ENCODE measurements at regions not wholly inside any gene's neighbourhood (a gene's known extent, or its start where the extent isn't known, plus 50 kb on each side); places are given as distances from the start of the nearest gene placed in this dataset.

DNA sequence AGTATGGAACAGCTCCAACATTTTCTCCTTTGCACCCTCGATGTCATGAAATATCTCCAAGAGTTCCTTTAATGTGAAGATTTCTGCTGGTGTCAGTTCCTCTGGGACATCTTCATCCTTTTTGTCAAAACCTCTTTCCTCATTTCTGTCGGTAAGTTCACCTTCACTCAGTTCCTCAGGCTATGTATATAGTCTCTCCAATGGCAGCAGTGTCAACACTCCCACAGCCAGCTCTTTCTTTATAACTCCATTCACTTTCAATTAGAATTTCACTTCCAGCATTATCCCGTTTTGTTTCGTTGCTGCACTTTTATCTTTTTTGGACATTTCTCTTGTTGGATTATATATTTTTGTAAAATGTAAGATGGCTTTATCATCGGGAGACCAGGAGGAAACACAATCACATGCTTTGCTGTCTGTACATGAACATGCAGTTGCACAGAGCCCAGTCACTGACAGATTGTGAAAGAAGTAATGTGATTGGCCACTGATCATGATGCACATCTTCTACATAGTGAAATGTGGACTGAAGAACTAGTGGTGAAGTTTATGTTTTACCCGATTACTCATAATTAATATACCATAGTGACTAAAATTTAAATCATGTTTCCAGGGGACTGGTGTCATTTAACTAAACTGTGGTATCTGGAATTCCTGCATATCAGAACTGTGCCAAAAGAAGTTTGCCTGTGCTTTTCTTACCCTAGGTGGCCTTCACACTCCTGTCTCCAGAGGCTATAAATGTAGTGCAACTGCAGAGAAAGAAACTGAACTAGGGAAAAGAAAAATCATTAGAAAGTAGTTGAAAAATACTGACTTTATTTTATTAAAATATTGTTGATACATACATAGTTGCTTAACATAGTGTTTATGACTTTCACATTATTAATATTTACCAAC lies 289.6 kb downstream of the PPP1R3A start:
- Histone ChIP-seq H3K27me3 (no peaks in the 10 kb centered on the region), H3K4me1 (ENCODE audit: insufficient read depth) (no peaks in the 10 kb centered on the region), H3K36me3 (no peaks in the 10 kb centered on the region), H3K9me3 (no peaks in the 10 kb centered on the region), H3K27ac (no peak overlapping the region), H3K4me3 (no peak overlapping the region)
- no peak for DNase-seq
- 61 to 64% (median 63%) methylated on average over 6 of the region's 6 CpGs for WGBS, 3 donors
- intact Hi-C loops (cut with DNase I) = no loop called here
- TF ChIP-seq, protein P1, sequence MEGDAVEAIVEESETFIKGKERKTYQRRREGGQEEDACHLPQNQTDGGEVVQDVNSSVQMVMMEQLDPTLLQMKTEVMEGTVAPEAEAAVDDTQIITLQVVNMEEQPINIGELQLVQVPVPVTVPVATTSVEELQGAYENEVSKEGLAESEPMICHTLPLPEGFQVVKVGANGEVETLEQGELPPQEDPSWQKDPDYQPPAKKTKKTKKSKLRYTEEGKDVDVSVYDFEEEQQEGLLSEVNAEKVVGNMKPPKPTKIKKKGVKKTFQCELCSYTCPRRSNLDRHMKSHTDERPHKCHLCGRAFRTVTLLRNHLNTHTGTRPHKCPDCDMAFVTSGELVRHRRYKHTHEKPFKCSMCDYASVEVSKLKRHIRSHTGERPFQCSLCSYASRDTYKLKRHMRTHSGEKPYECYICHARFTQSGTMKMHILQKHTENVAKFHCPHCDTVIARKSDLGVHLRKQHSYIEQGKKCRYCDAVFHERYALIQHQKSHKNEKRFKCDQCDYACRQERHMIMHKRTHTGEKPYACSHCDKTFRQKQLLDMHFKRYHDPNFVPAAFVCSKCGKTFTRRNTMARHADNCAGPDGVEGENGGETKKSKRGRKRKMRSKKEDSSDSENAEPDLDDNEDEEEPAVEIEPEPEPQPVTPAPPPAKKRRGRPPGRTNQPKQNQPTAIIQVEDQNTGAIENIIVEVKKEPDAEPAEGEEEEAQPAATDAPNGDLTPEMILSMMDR (IDR thresholded peaks at IDR 0.05) = no peak
- TF ChIP-seq POLR2A (IDR thresholded peaks at IDR 0.05) (no peak), EP300 (IDR thresholded peaks at IDR 0.05) (no peak)

DNA sequence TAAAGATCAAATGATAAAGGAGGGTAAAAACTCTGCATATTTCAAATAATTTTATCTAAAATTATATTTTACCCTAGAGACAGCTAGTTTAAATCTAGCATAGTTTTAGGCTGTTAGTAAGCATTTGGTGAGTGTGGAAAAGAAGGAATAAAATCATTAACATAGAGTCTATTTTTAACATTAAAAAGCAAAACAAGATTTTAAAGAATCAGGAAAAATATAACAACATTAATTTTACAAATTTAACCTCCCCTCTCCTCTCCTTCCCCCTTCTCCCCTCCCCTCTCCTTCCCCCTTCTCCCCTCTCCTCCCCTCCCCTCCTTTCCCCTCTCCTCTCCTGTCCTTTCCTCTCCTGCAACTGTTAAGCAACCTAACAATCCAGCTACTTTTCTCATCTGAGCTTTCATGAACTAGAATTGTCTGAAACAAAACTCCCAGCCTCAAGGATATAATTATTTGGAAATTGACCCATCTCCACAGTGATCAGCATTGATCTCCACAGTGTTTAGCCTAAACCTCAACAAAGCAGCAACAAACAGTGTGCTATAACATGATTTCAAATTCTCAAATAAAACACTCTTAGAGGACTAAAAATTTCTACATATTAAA lies 293.2 kb downstream of the PPP1R3A start:
- no peak for TF ChIP-seq POLR2A (IDR thresholded peaks at IDR 0.05)
- TF ChIP-seq, protein P1 (IDR thresholded peaks at IDR 0.05) = no peak
- TF ChIP-seq EP300 (IDR thresholded peaks at IDR 0.05) = no peak
- H3K27ac ChIP-seq = no peak overlapping the region
- H3K4me1 ChIP-seq (ENCODE audit: insufficient read depth) = no peaks in the 10 kb centered on the region
- intact Hi-C loops (cut with DNase I) = no loop called here
- no peak for DNase-seq
- no peaks in the 10 kb centered on the region for H3K36me3 ChIP-seq
- no peaks in the 10 kb centered on the region for H3K9me3 ChIP-seq
- H3K27me3 ChIP-seq = no peaks in the 10 kb centered on the region
- H3K4me3 ChIP-seq = no peak overlapping the region

- no peak for DNase-seq
- 70 to 100% (median 88%) methylated on average over 1 of the region's 1 CpG for WGBS, 3 donors
- H3K4me3 ChIP-seq = no peak overlapping the region
- no peaks in the 10 kb centered on the region for H3K9me3 ChIP-seq
- no peaks in the 10 kb centered on the region for H3K36me3 ChIP-seq
- no peak overlapping the region for H3K27ac ChIP-seq
- TF ChIP-seq POLR2A (IDR thresholded peaks at IDR 0.05) = no peak
- TF ChIP-seq, protein P1 (IDR thresholded peaks at IDR 0.05) = no peak
- no peak for TF ChIP-seq EP300 (IDR thresholded peaks at IDR 0.05)
- H3K4me1 ChIP-seq (ENCODE audit: insufficient read depth) = no peaks in the 10 kb centered on the region
- H3K27me3 ChIP-seq = no peaks in the 10 kb centered on the region
- intact Hi-C loops (cut with DNase I) = no loop called here
Measured at GRCh38 chr7:113622796-113623195, 296.0 kb downstream of the PPP1R3A start.

DNA sequence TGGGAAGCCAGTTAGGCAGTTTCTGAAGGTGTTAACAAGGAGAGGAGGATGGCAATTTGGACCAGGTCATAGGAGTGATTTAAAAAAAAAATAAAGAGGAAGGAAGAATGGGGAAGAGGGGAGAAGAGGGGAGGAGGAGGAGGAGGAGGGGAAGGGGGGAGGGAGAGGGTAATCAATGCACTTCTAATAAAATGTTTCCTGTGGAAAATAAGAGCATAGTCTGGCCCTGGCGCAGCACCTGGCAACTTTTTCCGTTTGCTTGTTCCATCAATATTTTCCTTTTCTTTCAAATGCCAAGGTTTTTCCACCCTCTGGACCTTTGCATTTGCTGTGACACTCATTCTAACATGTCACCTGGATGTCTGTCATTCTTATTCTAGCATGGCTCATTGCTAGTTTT lies 308.2 kb downstream of the PPP1R3A start:
- H3K36me3 ChIP-seq = no peaks in the 10 kb centered on the region
- no peaks in the 10 kb centered on the region for H3K9me3 ChIP-seq
- TF ChIP-seq EP300 (IDR thresholded peaks at IDR 0.05) (no peak), POLR2A (IDR thresholded peaks at IDR 0.05) (no peak)
- TF ChIP-seq, protein P1 (IDR thresholded peaks at IDR 0.05) = no peak
- no peaks in the 10 kb centered on the region for H3K27me3 ChIP-seq
- H3K4me3 ChIP-seq = no peak overlapping the region
- intact Hi-C loops (cut with DNase I) = no loop called here
- WGBS, 3 donors = 30 to 84% (median 76%) methylated on average over 2 of the region's 2 CpGs
- no peak overlapping the region for H3K27ac ChIP-seq
- no peaks in the 10 kb centered on the region for H3K4me1 ChIP-seq (ENCODE audit: insufficient read depth)
- no peak for DNase-seq
